ENCODE measurements at regions not wholly inside any gene's neighbourhood (a gene's known extent, or its start where the extent isn't known, plus 50 kb on each side); places are given as distances from the start of the nearest gene placed in this dataset.
A peak's percentile ranks its signal among the peaks of the same experiment; 100 is the strongest.
"Not testable (repeated sequence)": the region's sequence is repeated elsewhere in the genome, so short reads cannot be mapped to it uniquely, and the experiment has no call there.

DNA sequence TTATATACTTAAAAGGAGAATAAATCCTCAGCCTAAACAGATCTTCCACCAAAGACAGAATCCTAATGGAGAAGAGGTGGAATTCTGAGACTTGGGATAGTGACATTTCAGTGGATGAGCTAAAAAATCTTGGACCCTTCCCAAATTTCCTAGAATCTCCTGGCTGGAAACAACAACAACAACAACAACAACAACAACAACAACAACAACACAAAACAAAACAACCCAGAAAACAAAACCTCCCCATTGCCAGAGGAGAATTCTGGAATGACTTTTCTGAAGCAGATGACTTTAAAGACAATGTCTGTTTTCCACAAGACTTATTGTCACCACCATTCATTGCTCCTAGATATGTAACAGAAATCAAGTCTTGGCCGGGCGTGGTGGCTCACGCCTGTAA is 322.1 kb downstream of the ARL4A start:
- DNase-seq, result no peak

DNA sequence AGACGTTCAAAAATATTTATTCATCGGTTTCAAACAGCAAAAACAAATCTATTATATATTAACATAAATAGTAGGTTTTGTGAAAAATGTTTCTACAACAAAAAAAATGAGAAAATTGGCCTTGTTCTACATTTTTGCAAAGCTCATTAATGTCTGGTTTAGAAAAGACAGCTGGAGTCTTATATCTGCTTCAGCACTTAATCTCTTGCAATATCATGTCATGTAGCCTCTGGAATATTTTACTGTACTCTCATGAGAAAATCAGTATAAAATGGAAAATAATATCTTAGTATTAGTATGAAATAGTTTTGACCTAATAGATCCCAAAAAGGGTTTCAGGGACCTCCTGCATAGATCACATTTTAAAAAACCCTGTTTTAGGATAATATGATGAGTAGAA is 326.6 kb downstream of the ARL4A start:
- DNase-seq, result no peak

DNA sequence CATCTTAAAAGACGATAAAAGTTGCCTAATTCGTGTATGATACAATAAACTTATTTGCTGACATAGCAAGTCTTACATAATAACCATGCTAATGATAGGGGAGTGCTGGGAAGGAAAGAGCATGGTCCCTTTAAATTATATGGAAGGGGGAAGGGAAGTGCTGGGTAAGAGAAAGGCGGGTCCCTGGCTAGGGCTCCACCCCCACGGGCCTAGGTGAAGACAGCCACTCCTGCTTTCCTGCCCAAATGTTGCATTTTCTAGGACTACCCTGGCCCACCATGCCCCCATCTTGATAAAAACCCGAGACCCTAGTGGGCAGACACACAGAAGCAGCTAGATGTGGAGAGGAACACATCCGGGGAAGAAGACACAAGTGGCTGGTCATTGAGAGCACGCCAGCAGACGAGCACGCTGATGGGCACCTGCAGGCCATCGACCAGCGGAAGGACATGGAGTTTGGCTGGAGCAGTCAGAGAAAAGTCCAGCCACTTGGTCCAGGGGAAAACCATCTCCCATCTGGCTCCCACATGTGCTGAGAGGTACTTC is 328.7 kb downstream of the ARL4A start:
- no peak for DNase-seq

DNA sequence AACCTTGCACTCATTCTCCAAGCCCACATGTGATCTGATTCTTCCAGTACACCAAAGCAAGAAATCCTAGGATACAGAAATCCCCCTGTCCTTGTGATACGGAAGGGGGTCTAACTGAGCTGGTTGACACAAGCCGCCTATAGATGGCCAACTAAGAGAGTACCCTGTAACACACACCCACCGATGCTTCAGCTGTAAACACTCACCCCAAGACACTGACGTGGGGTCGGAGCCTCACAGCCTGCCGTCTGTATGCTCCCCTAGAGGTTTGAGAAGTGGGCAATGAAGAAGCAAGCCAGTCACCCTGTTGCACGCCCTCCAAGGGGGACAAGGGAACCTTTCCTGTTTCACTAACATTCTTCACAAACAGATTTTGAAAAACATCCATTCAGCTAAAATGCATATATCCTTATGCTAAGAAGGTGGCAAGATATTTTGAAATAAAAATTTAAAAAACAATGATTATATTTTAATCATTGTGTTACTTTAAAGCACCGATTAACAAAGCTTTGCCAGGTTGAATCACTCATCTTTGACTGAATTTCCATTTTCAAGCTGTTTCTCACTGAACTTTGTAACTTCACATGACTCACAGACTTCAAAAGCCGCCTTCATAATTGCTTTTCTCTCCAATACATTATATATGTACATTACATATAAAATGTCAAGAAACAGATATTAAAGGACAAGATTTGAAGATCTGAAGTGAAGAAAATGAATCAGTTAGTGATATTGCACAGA is 329.3 kb downstream of the ARL4A start:
- DNase-seq, result no peak

DNA sequence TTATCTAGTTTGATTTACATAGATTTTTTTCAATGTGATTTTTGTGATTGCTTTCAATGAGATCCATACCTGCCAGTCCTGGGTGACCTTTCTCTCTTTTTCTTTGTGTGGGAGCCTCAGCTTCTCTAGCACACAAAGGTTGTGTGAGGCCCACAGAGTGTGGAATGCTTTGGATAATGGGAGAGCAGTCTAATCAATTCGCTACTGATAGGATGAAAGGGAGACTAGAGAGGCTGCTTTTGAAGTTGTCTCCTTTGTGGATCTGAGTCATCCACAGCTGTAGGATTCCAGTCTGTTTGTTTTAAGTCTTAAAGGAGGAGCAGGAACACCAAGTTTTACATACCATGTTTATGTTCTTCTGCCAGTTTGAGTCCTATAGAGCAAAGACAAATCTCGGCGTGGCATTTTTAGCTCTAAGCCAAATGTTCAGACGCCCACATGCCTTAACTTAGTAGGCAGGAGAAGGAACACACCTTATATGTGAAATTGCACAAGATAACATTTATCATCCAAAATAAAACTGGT is 330.0 kb downstream of the ARL4A start:
- DNase-seq, result no peak

DNA sequence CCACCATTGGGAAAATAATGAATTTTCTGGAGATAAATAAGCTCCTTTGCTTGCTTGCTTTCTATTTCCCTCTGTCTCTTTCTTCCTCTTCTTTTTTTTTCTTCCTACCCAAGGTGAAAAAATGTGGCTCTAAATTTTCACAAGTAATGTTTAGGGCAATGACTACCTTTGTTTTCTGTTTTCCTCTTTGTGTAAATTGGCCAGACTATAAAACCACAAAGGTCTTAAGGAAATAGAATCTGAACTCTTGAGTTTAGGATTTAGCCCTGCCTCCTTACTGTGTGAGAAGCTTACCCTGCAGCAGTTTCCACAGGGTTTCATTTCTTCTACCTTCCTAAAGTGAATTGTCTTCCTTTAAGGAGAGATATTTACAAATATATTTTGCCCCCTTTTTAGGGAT is 330.4 kb downstream of the ARL4A start:
- no peak for DNase-seq

DNA sequence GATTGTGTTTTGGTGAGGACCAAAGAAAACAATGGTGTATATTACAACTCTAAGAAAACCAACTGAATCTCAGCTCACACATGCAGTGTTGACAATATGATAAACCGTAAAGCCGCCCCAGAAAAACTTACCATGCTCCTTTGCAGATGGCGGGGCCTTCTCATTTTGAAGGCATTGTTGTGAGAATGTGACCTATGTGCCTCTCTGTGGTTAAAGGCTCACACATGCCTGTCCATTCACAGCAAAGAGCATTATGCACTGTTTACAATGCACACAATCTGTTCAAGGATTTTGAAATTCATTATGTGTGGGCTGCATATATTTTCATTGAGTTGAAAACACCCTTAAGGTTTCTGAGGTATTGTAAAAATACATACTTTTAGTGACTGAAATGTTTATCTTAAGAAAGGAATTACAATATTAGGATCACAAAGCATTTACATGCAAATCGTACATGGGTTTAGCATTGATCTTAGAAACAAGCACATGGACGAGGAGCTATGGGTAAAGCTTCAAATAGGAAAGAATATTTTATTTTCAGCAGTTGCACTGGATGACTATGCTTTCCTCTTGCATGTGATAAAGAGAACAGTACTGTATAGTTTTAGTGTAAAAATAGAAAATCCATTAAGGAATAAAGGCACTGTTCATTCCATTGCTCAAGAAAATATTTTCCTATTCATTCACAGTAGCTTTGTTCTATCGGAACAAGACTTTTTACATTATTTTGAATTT is 334.3 kb downstream of the ARL4A start:
- DNase-seq, result no peak

DNA sequence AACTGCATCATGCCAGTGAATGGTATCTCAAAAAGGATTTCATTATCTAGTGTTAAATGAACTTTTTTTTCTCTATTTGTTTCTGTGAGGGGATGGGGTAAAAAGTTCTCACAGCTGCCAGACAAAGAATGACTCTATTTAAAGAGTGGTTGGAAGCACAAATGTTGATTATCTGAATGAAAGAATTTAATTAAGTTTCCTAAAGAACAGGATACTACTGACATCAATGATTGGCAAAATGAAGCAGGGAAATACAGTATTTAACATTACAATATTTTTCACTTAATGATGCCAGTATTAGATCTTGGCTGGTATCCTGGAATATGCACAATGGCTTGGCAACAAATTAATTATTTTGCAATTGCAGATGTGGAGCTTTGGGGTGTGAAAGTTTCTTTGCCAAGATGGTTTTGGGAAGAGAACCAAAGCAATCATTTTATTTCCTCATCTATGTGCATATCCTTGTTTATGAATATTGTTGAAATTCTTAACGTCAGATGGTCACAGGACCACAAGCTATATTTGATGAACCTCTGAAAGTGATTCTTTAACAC is 336.8 kb downstream of the ARL4A start:
- no peak for DNase-seq

DNA sequence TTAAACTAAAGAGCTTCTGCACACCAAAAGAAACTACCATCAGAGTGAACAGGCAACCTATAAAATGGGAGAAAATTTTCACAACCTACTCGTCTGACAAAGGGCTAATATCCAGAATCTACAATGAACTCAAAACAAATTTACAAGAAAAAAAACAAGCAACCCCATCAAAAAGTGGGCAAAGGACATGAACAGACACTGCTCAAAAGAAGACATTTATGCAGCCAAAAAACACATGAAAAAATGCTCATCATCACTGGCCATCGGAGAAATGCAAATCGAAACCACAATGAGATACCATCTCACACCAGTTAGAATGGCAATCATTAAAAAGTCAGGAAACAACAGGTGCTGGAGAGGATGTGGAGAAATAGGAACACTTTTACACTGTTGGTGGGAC is 337.6 kb downstream of the ARL4A start:
- not testable (repeated sequence) for DNase-seq

DNA sequence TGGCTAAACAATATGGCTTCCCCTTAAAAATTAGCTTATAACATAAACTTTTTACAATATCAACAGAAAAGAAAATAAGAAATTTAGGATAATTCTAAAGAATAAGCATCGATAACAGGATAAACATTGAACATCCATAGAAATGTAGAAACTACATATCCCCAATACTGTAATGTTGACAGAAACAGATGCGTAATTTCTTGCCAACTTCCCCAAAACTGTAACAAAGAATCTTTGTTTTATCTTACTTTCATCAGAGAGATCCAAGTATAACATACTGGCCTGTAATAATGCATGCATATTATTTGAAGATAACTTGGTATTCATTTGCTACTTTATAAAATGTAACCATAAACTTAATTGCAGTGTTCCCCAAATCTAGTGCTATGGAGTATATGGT is 339.9 kb downstream of the ARL4A start:
- no peak for DNase-seq

DNA sequence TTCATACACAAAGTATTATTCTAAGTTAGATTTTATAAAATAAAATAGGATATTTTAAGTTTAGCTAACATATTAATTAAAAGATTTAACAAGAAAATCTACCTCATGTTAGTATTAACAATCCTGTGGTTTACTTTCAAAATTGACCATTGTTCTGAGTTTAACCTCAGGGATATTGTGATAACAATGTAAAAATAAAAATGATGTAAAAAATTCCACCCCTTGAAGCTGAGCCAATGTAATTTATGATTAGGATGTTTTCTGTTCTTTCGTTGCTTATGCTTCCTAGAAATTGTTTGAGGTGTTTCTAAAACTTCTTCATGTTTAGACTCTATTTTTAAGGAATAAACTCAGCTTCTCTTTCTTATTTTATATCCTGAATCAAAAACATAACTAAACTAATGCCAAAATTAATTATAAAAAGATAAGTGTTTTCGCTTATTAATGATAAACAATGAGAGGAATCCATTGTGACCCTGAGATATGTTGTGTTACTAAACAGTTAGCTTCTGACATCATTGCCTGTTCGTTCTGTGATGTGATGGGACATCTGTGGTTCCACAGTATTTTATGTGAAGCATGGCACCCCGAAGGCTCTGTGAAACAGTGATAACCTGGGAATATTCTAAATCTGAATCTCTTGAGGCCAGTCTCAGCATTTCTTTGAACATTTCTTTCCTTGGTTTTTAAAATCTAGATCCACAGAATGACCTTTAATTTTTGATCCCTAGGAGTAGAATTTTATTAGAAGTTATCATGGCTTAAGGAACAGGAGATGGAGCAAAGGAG is 340.8 kb downstream of the ARL4A start:
- DNase-seq, result no peak

DNA sequence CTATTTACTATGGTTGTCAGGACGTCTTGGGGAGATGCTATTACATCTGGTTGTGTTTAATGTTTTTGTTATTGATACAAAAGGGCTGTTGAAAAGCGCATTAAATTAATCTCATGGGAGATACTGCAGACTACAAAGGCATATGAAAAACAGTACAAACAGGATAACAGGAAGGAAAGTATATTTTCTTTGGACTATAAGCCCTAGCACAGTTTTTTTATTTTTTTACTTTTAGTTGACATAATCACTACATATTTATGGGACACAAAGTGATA is 341.3 kb downstream of the ARL4A start:
- no peak for DNase-seq

DNA sequence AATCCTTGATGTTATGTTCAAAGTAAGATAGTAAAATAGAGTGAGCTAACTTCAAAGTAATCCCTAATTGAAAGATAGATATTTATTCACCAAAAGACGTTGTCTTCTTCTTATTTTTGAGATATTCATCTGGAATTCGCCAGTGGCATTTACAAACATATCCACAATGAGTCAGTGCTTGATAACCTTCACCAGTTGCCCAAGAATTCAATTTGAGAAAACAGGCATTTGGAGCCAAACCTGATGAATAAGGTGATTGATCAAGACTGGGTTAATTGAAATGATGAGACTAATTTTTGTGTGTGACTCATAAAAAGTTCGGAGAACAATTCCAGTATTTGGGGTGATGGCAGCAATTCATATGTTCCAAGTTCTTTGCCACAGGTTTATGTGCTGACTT is 344.0 kb downstream of the ARL4A start:
- DNase-seq, result no peak

DNA sequence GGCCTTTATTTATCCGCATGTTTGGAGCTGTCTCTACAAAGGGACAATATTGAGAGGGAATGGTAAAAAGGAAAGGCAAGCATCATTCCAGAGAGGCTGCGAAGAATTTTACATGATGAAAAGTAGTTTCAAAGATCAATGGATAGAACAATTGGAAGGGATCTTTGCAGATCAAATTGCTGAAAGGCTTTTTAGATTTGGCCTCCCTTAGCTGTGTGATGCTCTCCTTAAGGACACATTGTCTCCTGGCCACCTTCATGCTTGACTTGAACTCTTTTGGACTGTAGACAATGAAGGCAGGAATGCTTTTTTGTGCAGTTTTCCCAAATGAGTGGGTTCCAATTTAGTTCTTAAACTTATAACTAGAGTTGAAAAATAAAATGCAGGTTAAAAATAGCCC is 344.7 kb downstream of the ARL4A start:
- no peak for DNase-seq

DNA sequence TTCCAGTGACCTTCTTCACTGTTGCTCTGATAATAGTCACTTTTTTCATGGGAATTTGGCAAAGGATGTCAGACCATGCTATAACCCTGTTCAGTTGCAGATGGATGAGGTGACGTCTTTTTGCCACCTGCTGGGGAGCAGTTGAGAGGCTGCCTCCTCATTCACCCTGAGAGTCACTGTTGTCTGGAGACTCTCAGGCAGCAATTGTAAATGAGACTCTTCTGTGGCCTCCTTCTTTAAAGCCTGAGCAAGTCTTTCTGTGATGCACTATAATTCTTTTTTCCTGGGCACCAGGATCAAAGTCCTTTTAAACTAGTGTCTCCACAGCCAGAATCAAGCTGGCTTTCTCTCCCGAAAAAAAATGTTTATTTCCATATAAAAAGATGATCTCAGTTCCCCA is 345.1 kb downstream of the ARL4A start:
- peak; percentile 38 for DNase-seq

DNA sequence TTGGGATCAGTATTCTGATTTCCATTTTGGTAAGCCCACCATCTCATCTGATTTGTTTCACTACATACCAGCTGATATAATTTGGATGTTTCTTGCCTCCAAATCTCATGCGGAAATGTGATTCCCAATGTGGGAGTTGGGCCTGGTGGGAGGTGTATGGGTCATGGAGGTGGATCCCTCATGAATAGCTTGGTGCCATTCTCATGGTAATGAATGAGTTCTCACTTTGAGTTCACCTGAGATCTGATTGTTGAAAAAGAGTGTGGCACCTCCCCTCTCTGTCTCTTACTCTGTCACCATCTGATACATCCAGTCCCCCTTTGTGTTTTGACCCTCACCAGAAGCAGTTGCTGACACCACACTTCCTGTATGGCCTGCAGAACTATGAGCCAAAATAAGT is 347.3 kb downstream of the ARL4A start:
- no peak for DNase-seq

DNA sequence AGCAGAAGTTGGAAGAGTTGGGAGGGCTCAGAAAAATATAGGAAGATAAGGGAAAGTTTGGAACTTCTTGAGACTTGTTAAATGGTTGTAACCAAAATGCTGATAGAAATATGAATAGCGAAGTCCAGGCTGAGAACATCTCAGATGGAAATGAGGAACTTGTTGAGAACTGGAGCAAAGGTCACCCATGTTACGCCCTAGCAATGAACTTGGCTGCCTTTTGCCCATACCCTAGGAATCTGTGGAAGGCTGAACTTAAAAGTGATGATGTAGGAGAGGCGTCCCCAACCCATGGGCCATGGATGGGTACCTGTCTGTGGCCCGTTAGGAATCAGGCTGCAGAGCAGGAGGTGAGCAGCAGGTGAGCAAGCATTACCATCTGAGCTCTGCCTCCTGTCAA is 347.8 kb downstream of the ARL4A start:
- no peak for DNase-seq

DNA sequence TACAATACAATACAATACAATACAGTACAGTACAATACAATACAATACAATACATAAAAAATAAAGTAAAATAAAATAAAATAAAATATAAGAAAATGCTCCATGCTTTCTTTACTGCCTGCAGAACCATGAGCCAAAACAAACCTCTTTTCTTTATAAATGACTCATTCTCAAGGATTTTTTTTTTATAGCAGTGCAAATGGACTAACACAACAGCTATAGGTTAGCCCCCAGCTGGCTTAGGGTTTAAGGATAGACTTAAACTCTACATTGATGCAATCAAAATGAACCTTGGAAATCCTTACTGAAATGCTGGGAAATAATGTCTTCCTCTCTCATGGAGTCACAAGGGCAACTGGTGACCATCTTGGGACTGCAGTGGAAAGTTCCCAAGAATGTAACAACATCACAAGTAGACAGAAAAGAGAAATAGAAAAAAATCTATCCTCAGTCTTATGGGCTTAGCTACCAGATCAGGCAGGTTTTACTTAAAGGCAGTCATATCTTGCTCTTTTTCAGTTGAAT is 348.9 kb downstream of the ARL4A start:
- DNase-seq, result no peak

DNA sequence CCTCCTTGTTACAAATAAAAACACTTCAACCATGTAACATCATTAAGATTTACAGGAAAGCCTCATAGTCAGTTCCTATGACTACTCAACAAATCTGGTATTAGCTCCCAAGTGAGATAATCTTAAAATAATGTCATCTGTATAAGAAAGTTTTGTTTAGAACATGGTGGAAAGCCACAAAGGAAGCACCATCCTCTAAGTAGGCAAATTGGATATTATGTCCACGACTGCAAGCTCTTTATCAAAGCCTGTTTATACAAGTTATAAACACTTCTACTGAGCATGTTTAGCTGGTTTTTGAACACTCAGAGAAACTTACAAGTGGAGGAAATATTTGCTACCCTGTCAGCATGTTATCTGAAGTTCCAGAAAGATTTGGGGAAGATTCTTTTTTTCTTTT is 349.8 kb downstream of the ARL4A start:
- DNase-seq, result no peak

DNA sequence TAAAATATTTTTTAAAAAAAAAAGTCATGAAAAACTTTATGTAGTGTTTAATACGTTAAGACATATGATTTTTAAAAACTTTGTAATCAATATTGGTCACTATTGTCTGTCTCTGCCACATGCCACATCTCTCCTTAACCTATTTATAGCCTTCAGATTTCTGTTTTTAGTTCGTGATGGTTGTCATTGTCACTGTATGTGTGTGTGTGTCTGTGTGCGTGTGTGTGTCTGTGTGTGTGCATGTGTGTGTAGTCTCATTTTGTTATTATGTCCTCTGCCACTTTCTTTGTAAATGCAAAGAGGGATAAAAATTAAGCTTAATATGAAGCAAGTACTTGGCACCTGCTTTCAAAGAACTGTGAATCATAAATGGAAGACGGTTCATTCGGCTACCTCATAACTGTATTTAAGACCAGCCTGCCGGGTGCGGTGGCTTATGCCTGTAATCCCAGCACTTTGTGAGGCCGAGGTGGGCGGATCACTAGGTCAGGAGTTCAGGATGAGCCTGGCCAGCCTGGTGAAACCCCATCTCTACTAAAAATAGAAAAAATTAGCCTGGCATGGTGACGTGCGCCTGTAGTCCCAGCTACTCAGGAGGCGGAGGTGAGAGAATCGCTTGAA is 354.0 kb downstream of the ARL4A start:
- DNase-seq, result no peak

DNA sequence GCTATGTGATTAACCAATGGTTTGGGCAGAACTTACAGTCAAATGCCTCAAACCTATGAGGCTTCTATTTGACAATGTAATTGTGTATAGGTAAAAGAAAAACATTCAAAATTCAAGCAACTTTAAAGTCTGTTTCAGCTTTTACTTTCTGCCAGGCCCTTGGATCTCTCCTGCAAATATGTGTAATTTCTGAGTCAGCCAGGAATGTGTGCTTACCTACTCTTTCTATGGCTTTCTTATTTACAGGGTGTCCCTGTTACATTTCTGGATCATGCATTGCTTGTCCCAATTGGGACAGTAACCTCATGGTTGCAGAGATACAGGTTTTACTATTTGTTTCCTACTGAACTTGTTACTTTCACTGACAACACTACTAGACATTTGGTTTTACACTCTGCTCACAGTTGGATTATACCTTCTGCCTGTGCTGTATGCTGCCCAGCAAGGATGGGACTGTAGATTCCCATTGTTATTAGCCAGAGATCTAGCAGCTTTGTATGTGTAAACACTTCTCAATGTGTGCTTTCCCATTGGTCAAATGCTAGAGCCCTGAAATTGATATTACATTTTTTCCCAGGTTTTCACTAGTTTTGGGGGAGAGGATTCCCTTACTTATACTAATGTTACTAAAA is 355.3 kb downstream of the ARL4A start:
- DNase-seq, result no peak

DNA sequence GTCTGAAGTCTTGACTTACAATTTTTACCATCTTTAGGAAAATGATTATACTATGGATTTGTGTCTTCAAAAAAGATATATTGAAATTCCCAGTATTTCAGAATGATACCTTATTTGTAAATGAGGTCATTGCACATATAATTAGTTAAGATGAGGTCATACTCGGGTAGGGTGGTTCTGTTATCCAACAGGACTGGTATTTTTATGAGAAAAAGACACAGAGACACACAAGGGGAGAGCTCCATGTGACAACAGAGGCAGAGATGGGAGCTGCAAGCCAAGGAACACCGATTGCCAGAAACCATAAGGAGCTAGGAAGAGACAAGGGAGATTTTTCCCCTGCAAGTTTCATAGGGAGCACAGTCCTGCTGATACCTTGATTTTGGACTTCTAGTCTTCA is 356.9 kb downstream of the ARL4A start:
- no peak for DNase-seq

Data from NCI-H2171 (cell line).